CD4-positive, alpha-beta memory T cell (primary cell): ENCODE measurements at regions not wholly inside any gene's neighbourhood (a gene's known extent, or its start where the extent isn't known, plus 50 kb on each side); places are given as distances from the start of the nearest gene placed in this dataset.
"Not testable (repeated sequence)": the region's sequence is repeated elsewhere in the genome, so short reads cannot be mapped to it uniquely, and the experiment has no call there.

Experiments
- CTCF ChIA-PET: fragments of 350-600 bp; sonication (Branson Sonifier 250); formaldehyde crosslinking; loops from one replicate; lab custom pipeline; 2021; ENCODE audit warnings: inconsistent platforms; ENCODE audit not compliant: partially characterized antibody; lab: Charles Lee
- POLR2A ChIA-PET: fragments of 350-600 bp; sonication (Branson Sonifier 250); formaldehyde crosslinking; loops from one replicate; lab custom pipeline; 2021; ENCODE audit not compliant: partially characterized antibody; lab: Charles Lee
- DNase-seq, 5 donors: peaks; one replicate each; pipeline versions ENCODE4 v3.0.0 to v3.0.0-alpha.2; 2020 to 2022; ENCODE audit warnings: mixed read lengths in 1 of 5
- H3K27ac ChIP-seq: one replicate; pipeline ENCODE4 v1.7.0; 2013; ENCODE audit warnings: low read depth, low read length
- H3K27me3 ChIP-seq: 2 replicates; pipeline ENCODE4 v1.7.0; 2013; ENCODE audit warnings: mild to moderate bottlenecking, low read length, moderate library complexity; ENCODE audit not compliant: insufficient read depth
- H3K36me3 ChIP-seq: 2 replicates; pipeline ENCODE4 v1.7.0; 2013; ENCODE audit warnings: mild to moderate bottlenecking, low read length, moderate library complexity; ENCODE audit not compliant: insufficient read depth
- H3K4me1 ChIP-seq: 2 replicates; pipeline ENCODE4 v1.7.0; 2013; ENCODE audit warnings: mild to moderate bottlenecking, low read length, moderate library complexity; ENCODE audit not compliant: insufficient read depth
- H3K4me3 ChIP-seq, 2 donors: one replicate each; pipeline ENCODE4 v1.7.0; 2013; ENCODE audit warnings: low read length in 2 of 2, mild to moderate bottlenecking in 1 of 2
- H3K9me3 ChIP-seq, 2 donors: one replicate each; pipeline ENCODE4 v1.7.0; 2013; ENCODE audit warnings: low read length in 2 of 2, control low read depth in 1 of 2; ENCODE audit not compliant: control insufficient read depth in 1 of 2
- H3K27ac Mint-ChIP-seq, 7 donors: one replicate each; pipeline ENCODE4 v1.8.0; 2020 to 2021; ENCODE audit warnings: mixed read lengths in 7 of 7, mild to moderate bottlenecking in 6 of 7, inconsistent platforms in 3 of 7, moderate library complexity in 3 of 7
- H3K27me3 Mint-ChIP-seq, 2 donors: one replicate each; pipeline ENCODE4 v1.8.0; 2020 to 2021; ENCODE audit warnings: mixed read lengths in 2 of 2
- H3K36me3 Mint-ChIP-seq, 2 donors: one replicate each; pipeline ENCODE4 v1.8.0; 2020 to 2021; ENCODE audit warnings: mixed read lengths in 2 of 2, inconsistent platforms in 1 of 2, mild to moderate bottlenecking in 1 of 2
- H3K4me1 Mint-ChIP-seq, 4 donors: one replicate each; pipeline ENCODE4 v1.8.0; 2020 to 2021; ENCODE audit warnings: mixed read lengths in 4 of 4, mild to moderate bottlenecking in 1 of 4
- H3K4me3 Mint-ChIP-seq, 8 donors: one replicate each; pipeline ENCODE4 v1.8.0; 2020 to 2021; ENCODE audit warnings: mixed read lengths in 8 of 8, mild to moderate bottlenecking in 7 of 8, moderate library complexity in 6 of 8, inconsistent platforms in 3 of 8
- H3K9me3 Mint-ChIP-seq, 8 donors: one replicate each; pipeline ENCODE4 v1.8.0; 2020 to 2021; ENCODE audit warnings: mixed read lengths in 8 of 8, mild to moderate bottlenecking in 5 of 8, inconsistent platforms in 3 of 8, moderate library complexity in 1 of 8
- intact Hi-C: fragments of 100-400 bp; cut with micrococcal nuclease; formaldehyde crosslinking; loops from one replicate; pipeline ENCODE4 v1.15.1; 2023

DNA sequence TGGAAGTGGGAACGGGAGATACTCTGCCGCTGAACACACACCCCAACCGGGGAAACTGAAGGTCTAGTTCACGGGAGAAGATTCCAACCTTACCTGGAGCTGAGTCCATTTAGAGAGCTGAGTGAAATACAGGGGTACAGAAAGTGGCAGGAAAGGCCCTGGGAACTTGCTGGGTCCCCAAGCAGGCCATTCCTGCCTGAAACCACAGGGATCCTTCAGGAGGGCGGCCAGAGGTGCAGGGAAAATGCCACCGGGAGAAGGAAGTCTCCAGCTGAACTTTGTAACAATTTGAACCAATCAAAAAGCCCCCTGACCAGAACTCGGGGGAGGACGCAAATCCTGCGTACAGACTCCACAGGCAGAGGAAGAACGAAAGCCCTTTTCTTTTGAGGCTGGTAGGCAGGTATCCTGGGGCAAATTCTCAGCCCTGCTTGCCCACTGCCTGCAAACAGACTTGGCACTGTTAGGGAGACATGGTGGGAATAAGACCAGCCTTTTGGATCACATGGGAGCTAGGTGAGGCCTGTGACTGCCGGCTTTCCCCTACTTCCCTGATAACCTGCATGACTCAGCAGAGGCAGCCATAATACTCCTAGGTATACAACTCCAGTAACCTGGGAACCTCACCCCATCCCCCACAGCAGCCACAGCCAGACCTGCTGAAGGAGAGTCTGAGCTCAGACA lies 170.9 kb downstream of the SEC23A start:
- H3K36me3 ChIP-seq = no peaks in the 10 kb centered on the region
- Mint-ChIP-seq H3K9me3 (peaks cover 0 to 4% (median 0%) of the 10 kb centered on the region in 8 donors), H3K27ac (no peak overlapping the region), H3K4me3 (no peak overlapping the region), H3K36me3 (no peaks in the 10 kb centered on the region), H3K4me1 (no peaks in the 10 kb centered on the region), H3K27me3 (peaks cover 2 to 7% of the 10 kb centered on the region in 2 donors)
- H3K9me3 ChIP-seq = no peaks in the 10 kb centered on the region
- ChIA-PET CTCF (no interaction called here), POLR2A (interaction anchor here (1.2 kb wide), 1 partner anchor 13 kb away, joined by 3 read pairs; no protein-coding TSS in a partner anchor)
- intact Hi-C loops = no loop called here
- H3K4me1 ChIP-seq = no peaks in the 10 kb centered on the region
- no peaks in the 10 kb centered on the region for H3K27me3 ChIP-seq
- no peak overlapping the region for H3K4me3 ChIP-seq
- no peak for DNase-seq
- no peak overlapping the region for H3K27ac ChIP-seq

DNA sequence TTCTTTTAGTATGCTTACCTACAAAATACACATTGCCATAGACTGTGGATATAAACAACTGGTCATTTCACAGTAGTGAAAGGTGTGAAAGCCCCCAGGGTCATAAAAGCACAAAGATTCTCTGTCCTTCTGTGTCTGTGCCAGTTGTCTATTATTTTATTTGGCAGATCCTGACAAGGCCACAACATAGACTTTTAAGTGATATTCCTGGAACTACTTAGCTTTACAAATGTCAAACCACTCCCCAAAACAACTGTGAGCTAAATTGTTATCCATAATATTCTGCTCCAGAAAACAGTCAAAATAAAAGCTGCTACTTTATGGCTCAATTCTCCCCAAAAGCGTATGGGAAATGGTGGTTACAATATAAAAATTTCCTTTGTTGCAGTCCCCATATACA lies 172.1 kb downstream of the SEC23A start:
- Histone ChIP-seq H3K9me3 (no peaks in the 10 kb centered on the region), H3K36me3 (no peaks in the 10 kb centered on the region), H3K4me3 (no peak overlapping the region), H3K27ac (no peak overlapping the region), H3K4me1 (no peaks in the 10 kb centered on the region), H3K27me3 (no peaks in the 10 kb centered on the region)
- H3K4me3 Mint-ChIP-seq = no peak overlapping the region
- H3K9me3 Mint-ChIP-seq = peaks cover 0 to 7% (median 0%) of the 10 kb centered on the region in 8 donors
- CTCF ChIA-PET = no interaction called here
- POLR2A ChIA-PET = no interaction called here
- intact Hi-C loops = no loop called here
- H3K36me3 Mint-ChIP-seq = no peaks in the 10 kb centered on the region
- H3K27ac Mint-ChIP-seq = no peak overlapping the region
- no peaks in the 10 kb centered on the region for H3K4me1 Mint-ChIP-seq
- no peak for DNase-seq
- peaks cover 2 to 7% of the 10 kb centered on the region in 2 donors for H3K27me3 Mint-ChIP-seq

DNA sequence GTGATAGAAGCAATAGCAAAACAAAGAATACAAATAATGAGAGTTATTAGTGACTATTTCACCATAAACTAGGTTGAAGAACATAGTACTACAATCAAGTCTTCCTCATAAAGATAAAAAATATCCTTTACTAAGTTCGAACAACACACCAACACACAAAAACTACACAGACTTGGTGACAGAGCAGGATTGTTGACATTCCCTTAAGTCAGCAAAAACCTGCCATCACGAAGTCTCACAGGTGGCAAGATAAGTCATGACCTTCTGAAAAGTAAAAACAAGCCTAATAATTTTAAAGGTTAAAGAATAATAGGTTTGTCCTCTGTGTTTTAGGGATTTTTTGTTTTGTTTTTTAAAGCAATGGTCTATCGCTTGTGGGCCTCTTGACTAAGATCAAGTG lies 173.0 kb downstream of the SEC23A start:
- Mint-ChIP-seq H3K27ac (no peak overlapping the region), H3K27me3 (peaks cover 2 to 7% of the 10 kb centered on the region in 2 donors), H3K4me1 (no peaks in the 10 kb centered on the region), H3K9me3 (peaks cover 0 to 10% (median 1%) of the 10 kb centered on the region in 8 donors), H3K36me3 (no peaks in the 10 kb centered on the region), H3K4me3 (no peak overlapping the region)
- no peaks in the 10 kb centered on the region for H3K27me3 ChIP-seq
- ChIA-PET POLR2A (no interaction called here), CTCF (no interaction called here)
- H3K9me3 ChIP-seq = no peaks in the 10 kb centered on the region
- H3K36me3 ChIP-seq = no peaks in the 10 kb centered on the region
- DNase-seq = no peak
- no peak overlapping the region for H3K27ac ChIP-seq
- intact Hi-C loops = no loop called here
- no peaks in the 10 kb centered on the region for H3K4me1 ChIP-seq
- no peak overlapping the region for H3K4me3 ChIP-seq

DNA sequence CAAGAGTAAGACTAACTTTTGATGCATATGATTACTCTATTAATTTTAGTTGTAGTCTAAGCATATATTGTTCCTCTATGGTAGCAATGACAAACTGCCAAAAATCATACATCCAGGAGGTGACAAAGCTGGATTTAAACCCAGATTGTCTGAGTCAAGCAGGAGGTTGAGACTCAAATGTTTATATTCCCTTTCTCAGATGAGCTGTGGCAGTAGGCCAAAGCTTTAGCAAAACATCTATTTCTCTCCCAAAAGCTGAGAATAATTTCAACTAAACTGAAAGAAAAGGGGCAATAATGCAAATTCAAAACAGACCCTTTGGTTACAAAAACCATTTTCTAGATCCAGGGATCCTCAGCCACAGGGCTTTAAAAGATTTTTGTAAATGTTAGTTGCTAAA lies 173.6 kb downstream of the SEC23A start:
- Mint-ChIP-seq H3K36me3 (no peaks in the 10 kb centered on the region), H3K27me3 (peaks cover 2 to 7% of the 10 kb centered on the region in 2 donors), H3K9me3 (peaks cover 0 to 13% (median 2%) of the 10 kb centered on the region in 8 donors), H3K4me3 (no peak overlapping the region), H3K27ac (no peak overlapping the region), H3K4me1 (no peaks in the 10 kb centered on the region)
- POLR2A ChIA-PET = no interaction called here
- Histone ChIP-seq H3K36me3 (no peaks in the 10 kb centered on the region), H3K27ac (no peak overlapping the region), H3K4me1 (no peaks in the 10 kb centered on the region), H3K4me3 (no peak overlapping the region), H3K27me3 (no peaks in the 10 kb centered on the region), H3K9me3 (no peaks in the 10 kb centered on the region)
- CTCF ChIA-PET = no interaction called here
- DNase-seq = no peak
- intact Hi-C loops = no loop called here

DNA sequence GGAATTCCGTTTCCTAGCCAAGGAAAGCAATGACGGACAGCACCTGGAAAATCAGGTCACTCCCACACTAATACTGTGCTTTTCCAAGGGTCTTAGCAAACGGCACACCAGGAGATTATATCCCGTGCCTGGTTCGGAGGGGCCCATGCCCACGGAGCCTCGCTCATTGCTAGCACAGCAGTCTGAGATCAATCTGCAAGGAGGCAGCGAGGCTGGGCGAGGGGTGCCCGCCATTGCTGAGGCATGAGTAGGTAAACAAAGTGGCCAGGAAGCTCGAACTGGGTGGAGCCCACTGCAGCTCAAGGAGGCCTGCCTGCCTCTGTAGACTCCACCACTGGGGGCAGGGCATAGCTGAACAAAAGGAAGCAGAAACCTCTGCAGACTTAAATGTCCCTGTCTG lies 181.1 kb downstream of the SEC23A start:
- H3K36me3 Mint-ChIP-seq, intact Hi-C loops, POLR2A ChIA-PET, H3K4me3 Mint-ChIP-seq, H3K9me3 ChIP-seq, H3K4me3 ChIP-seq, H3K4me1 ChIP-seq, H3K27me3 Mint-ChIP-seq, H3K36me3 ChIP-seq, DNase-seq, H3K27me3 ChIP-seq, H3K4me1 Mint-ChIP-seq, H3K27ac ChIP-seq, CTCF ChIA-PET: not testable (repeated sequence)
- peaks cover 0 to 17% (median 8%) of the 10 kb centered on the region in 8 donors for H3K9me3 Mint-ChIP-seq
- H3K27ac Mint-ChIP-seq = peak overlapping the region in 1 of 7 donors; percentile 53

DNA sequence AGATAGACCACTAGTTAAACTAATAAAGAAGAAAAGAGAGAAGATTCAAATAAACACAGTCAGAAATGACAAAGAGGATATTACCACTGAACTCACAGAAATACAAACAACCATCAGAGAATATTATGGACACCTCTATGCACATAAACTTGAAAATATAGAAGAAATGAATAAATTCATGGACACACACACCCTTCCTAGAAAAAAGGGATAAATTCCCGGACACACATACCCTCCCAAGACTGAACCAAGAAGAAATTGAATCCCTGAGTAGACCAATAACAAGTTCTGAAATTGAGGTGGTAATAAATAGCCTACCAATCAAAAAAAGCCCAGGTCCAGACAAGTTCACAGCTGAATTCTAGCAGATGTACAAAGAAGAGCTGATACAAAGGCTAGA lies 187.9 kb downstream of the SEC23A start:
- Histone ChIP-seq H3K36me3 (no peaks in the 10 kb centered on the region), H3K27ac (no peak overlapping the region), H3K27me3 (no peaks in the 10 kb centered on the region), H3K4me3 (no peak overlapping the region), H3K4me1 (no peaks in the 10 kb centered on the region), H3K9me3 (no peaks in the 10 kb centered on the region)
- intact Hi-C loops = no loop called here
- no peak overlapping the region for H3K4me3 Mint-ChIP-seq
- no peak overlapping the region for H3K27ac Mint-ChIP-seq
- H3K27me3 Mint-ChIP-seq = peaks cover 3 to 11% of the 10 kb centered on the region in 2 donors
- peaks cover 0 to 21% (median 7%) of the 10 kb centered on the region in 8 donors for H3K9me3 Mint-ChIP-seq
- no peaks in the 10 kb centered on the region for H3K4me1 Mint-ChIP-seq
- POLR2A ChIA-PET = no interaction called here
- H3K36me3 Mint-ChIP-seq = no peaks in the 10 kb centered on the region
- no peak for DNase-seq
- CTCF ChIA-PET = no interaction called here

DNA sequence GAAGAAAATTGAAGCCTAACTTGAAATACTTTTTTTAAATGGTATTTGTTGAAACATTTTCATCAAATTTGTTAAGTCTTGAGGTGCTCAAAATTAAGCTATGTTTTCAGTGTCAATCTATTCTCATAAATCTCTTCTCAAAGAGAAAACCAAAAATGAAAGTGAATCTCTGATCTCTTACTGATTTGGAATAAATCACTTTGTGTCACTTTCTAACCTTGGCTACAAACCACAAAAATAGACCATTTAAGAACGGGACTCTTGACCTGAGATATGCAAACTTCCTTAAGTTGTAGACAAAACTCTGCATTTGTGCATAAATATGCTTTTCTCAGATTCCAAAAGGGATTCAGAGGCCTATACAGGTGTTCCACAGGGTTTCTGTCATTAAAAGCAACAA lies 192.9 kb downstream of the SEC23A start:
- CTCF ChIA-PET = no interaction called here

More for the DNA sequence above, 192.9 kb downstream of the SEC23A start:
- POLR2A ChIA-PET = no interaction called here
- Mint-ChIP-seq H3K27me3 (peaks cover 7 to 10% of the 10 kb centered on the region in 2 donors), H3K4me3 (no peak overlapping the region), H3K27ac (no peak overlapping the region), H3K36me3 (no peaks in the 10 kb centered on the region), H3K4me1 (no peaks in the 10 kb centered on the region), H3K9me3 (peaks cover 0 to 10% (median 2%) of the 10 kb centered on the region in 8 donors)
- Histone ChIP-seq H3K36me3 (no peaks in the 10 kb centered on the region), H3K27ac (no peak overlapping the region), H3K4me1 (no peaks in the 10 kb centered on the region), H3K27me3 (no peaks in the 10 kb centered on the region), H3K9me3 (no peaks in the 10 kb centered on the region), H3K4me3 (no peak overlapping the region)
- DNase-seq = no peak
- intact Hi-C loops = no loop called here
